H1 (cell line): ENCODE measurements at regions not wholly inside any gene's neighbourhood (a gene's known extent, or its start where the extent isn't known, plus 50 kb on each side); places are given as distances from the start of the nearest gene placed in this dataset.

Experiments
- CTCF ChIA-PET: fragments of 300-600 bp; sonication (Branson Sonifier 250); formaldehyde crosslinking; loops from one replicate; lab custom pipeline; 2021; ENCODE audit not compliant: partially characterized antibody; lab: Charles Lee
- POLR2A ChIA-PET: fragments of 300-600 bp; sonication (Branson Sonifier 250); formaldehyde crosslinking; loops from one replicate; lab custom pipeline; 2021; ENCODE audit warnings: inconsistent platforms; ENCODE audit not compliant: partially characterized antibody; lab: Charles Lee
- DNase-seq, 2 experiments: peaks; one replicate each; pipeline versions ENCODE4 v3.0.0 to v3.0.0-alpha.2; 2010 to 2022; ENCODE audit warnings: low spot score in 2 of 2, low read depth in 1 of 2, mixed read lengths in 1 of 2
- FAIRE-seq: peaks from 2 replicates; lab custom pipeline; 2011; peaks lifted over from hg19 to GRCh38; lab: Jason Lieb, UNC
- H2AFZ ChIP-seq: 2 replicates; pipeline ENCODE4 v1.8.1; 2012; ENCODE audit warnings: low read length, inconsistent platforms
- H2AK5ac ChIP-seq: 2 replicates; pipeline ENCODE4 v1.6.1; 2013; ENCODE audit warnings: low read depth, low read length
- H2BK120ac ChIP-seq: replicated peaks from 2 replicates; pipeline ENCODE3; 2013; ENCODE audit warnings: low read depth, low read length, inconsistent platforms
- H2BK12ac ChIP-seq: 2 replicates; pipeline ENCODE4 v1.6.1; 2013; ENCODE audit warnings: low read depth, low read length
- H2BK15ac ChIP-seq: 2 replicates; pipeline ENCODE4 v1.6.1; 2013; ENCODE audit warnings: low read length
- H2BK20ac ChIP-seq: 2 replicates; pipeline ENCODE4 v1.6.1; 2013; ENCODE audit warnings: low read length
- H2BK5ac ChIP-seq: 2 replicates; pipeline ENCODE4 v1.6.1; 2013; ENCODE audit warnings: low read depth, low read length
- H3K14ac ChIP-seq: 2 replicates; pipeline ENCODE4 v1.6.1; 2013; ENCODE audit warnings: inconsistent platforms; ENCODE audit not compliant: insufficient read length
- H3K18ac ChIP-seq: 2 replicates; pipeline ENCODE4 v1.6.1; 2013; ENCODE audit warnings: low read length; ENCODE audit errors: extremely low read depth
- H3K23ac ChIP-seq: 2 replicates; pipeline ENCODE4 v1.6.1; 2013; ENCODE audit warnings: inconsistent platforms; ENCODE audit not compliant: insufficient read length
- H3K23me2 ChIP-seq: 2 replicates; pipeline ENCODE4 v1.6.1; 2013; ENCODE audit warnings: low read depth, low read length
- H3K27ac ChIP-seq: 2 replicates; pipeline ENCODE4 v1.6.1; 2011; ENCODE audit warnings: low read depth, low read length, inconsistent platforms
- H3K27me3 ChIP-seq, 4 experiments: replicated peaks in 1 of 4; 1 replicate in 1 of 4; 2 replicates in 3 of 4; pipeline versions ENCODE4 v1.6.1 to v1.8.1; 2011 to 2013; ENCODE audit warnings: low read length in 3 of 4, mild to moderate bottlenecking in 3 of 4, inconsistent platforms in 2 of 4, mixed read lengths in 2 of 4, moderate library complexity in 1 of 4; ENCODE audit not compliant: control insufficient read depth in 3 of 4, insufficient read depth in 3 of 4; ENCODE audit errors: extremely low read depth in 1 of 4
- H3K36me3 ChIP-seq, 4 experiments: 2 replicates each; pipeline versions ENCODE4 v1.6.1 to v1.8.1; 2011 to 2013; ENCODE audit warnings: mild to moderate bottlenecking in 4 of 4, low read length in 3 of 4, moderate library complexity in 2 of 4, control low read depth in 1 of 4, inconsistent platforms in 1 of 4; ENCODE audit not compliant: insufficient read depth in 4 of 4, control insufficient read depth in 2 of 4
- H3K4ac ChIP-seq: replicated peaks from 2 replicates; pipeline ENCODE3; 2013; ENCODE audit warnings: low read length, low read depth, mixed read lengths, inconsistent platforms; ENCODE audit not compliant: insufficient read length
- H3K4me1 ChIP-seq, 4 experiments: replicated peaks in 1 of 4; 1 replicate in 1 of 4; 2 replicates in 3 of 4; pipeline versions ENCODE4 v1.6.1 to v1.8.1; 2011 to 2013; ENCODE audit warnings: low read length in 3 of 4, inconsistent platforms in 2 of 4, mixed read lengths in 1 of 4; ENCODE audit not compliant: insufficient read depth in 4 of 4, control insufficient read depth in 3 of 4
- H3K4me2 ChIP-seq, 2 experiments: 2 replicates each; pipeline versions ENCODE4 v1.6.1 to v1.8.1; 2011 to 2013; ENCODE audit warnings: low read depth in 2 of 2, low read length in 2 of 2, control low read depth in 1 of 2, inconsistent platforms in 1 of 2, mild to moderate bottlenecking in 1 of 2; ENCODE audit not compliant: insufficient read depth in 1 of 2
- H3K4me3 ChIP-seq, 4 experiments: fragments of 200-600, 300-600 bp in 1 of 4; sonication (generic), shearing (Covaris generic), sonication (Bioruptor Twin) in 1 of 4; 2 replicates each; pipeline versions ENCODE4 v1.5.1 to v1.8.1; 2011 to 2016; ENCODE audit warnings: low read length in 4 of 4, low read depth in 3 of 4, control low read depth in 2 of 4, inconsistent platforms in 2 of 4, mild to moderate bottlenecking in 2 of 4, mixed read lengths in 1 of 4, moderate library complexity in 1 of 4; ENCODE audit not compliant: insufficient read depth in 2 of 4; ENCODE audit errors: extremely low read depth in 1 of 4
- H3K56ac ChIP-seq: replicated peaks from 2 replicates; pipeline ENCODE3; 2013; ENCODE audit warnings: low read depth, mild to moderate bottlenecking, mixed read lengths, low read length, inconsistent platforms; ENCODE audit not compliant: insufficient read length
- H3K79me1 ChIP-seq: 2 replicates; pipeline ENCODE4 v1.6.1; 2013; ENCODE audit warnings: low read depth, low read length, control low read depth
- H3K79me2 ChIP-seq, 2 experiments: 2 replicates each; pipeline versions ENCODE4 v1.6.1 to v1.8.1; 2012 to 2013; ENCODE audit warnings: low read length in 2 of 2, mild to moderate bottlenecking in 2 of 2, inconsistent platforms in 1 of 2; ENCODE audit not compliant: insufficient read depth in 2 of 2, control insufficient read depth in 1 of 2
- H3K9ac ChIP-seq, 4 experiments: replicated peaks in 1 of 4; 1 replicate in 1 of 4; 2 replicates in 3 of 4; pipeline versions ENCODE4 v1.6.1 to v1.8.1; 2011 to 2013; ENCODE audit warnings: low read depth in 3 of 4, low read length in 3 of 4, control low read depth in 2 of 4, mild to moderate bottlenecking in 2 of 4, moderate library complexity in 2 of 4, inconsistent platforms in 1 of 4; ENCODE audit errors: extremely low read depth in 1 of 4
- H3K9me3 ChIP-seq, 2 experiments: 2 replicates each; pipeline versions ENCODE4 v1.6.1 to v1.8.1; 2012 to 2013; ENCODE audit warnings: mild to moderate bottlenecking in 2 of 2, moderate library complexity in 2 of 2, control low read depth in 1 of 2, inconsistent platforms in 1 of 2, low read depth in 1 of 2, low read length in 1 of 2, mixed read lengths in 1 of 2; ENCODE audit not compliant: insufficient read depth in 2 of 2
- H4K20me1 ChIP-seq, 2 experiments: replicated peaks in 1 of 2; 2 replicates each; pipeline versions ENCODE3 to v1.8.1; 2011 to 2013; ENCODE audit warnings: inconsistent platforms in 2 of 2, low read length in 2 of 2, mild to moderate bottlenecking in 1 of 2; ENCODE audit not compliant: insufficient read depth in 2 of 2, control insufficient read depth in 1 of 2
- H4K5ac ChIP-seq: 2 replicates; pipeline ENCODE4 v1.6.1; 2013; ENCODE audit warnings: low read length, low read depth, mixed read lengths, inconsistent platforms; ENCODE audit not compliant: insufficient read length
- H4K8ac ChIP-seq: 2 replicates; pipeline ENCODE4 v1.8.0; 2013; ENCODE audit warnings: mild to moderate bottlenecking, moderate library complexity, low read length, inconsistent platforms; ENCODE audit not compliant: insufficient read depth; ENCODE audit errors: extremely low read depth
- H4K91ac ChIP-seq: replicated peaks from 2 replicates; pipeline ENCODE3; 2013; ENCODE audit warnings: low read length, mixed read lengths, inconsistent platforms; ENCODE audit not compliant: insufficient read length
- CTCF ChIP-seq, 3 experiments: IDR thresholded peaks; 1 replicate in 2 of 3; 2 replicates in 1 of 3; pipeline versions ENCODE4 v1.5.1 to v1.6.1; 2011; ENCODE audit warnings: low read length in 3 of 3, mild to moderate bottlenecking in 3 of 3, inconsistent platforms in 2 of 3, low read depth in 1 of 3, moderate library complexity in 1 of 3; ENCODE audit not compliant: insufficient read depth in 1 of 3; ENCODE audit errors: control extremely low read depth in 1 of 3
- EZH2 ChIP-seq: fragments of 200-600 bp; sonication (generic); IDR thresholded peaks from 2 replicates; pipeline ENCODE4 v1.7.1; 2012; ENCODE audit warnings: low read depth, mild to moderate bottlenecking, moderate library complexity, low read length, inconsistent platforms; ENCODE audit not compliant: severe bottlenecking
- HDAC2 ChIP-seq, 2 experiments: fragments of 300-600 bp in 1 of 2; sonication (generic) in 1 of 2; IDR thresholded peaks; 2 replicates each; pipeline ENCODE4 v1.6.1; 2011 to 2012; ENCODE audit warnings: low read depth in 2 of 2, low read length in 2 of 2, mild to moderate bottlenecking in 2 of 2, moderate library complexity in 2 of 2, borderline replicate concordance in 1 of 2, inconsistent platforms in 1 of 2
- RAD21 ChIP-seq, 2 experiments: IDR thresholded peaks in 1 of 2; conservative IDR thresholded peaks in 1 of 2; 2 replicates each; pipeline ENCODE4 v1.6.1; 2011; ENCODE audit warnings: low read depth in 2 of 2, low read length in 2 of 2, improper control_type of control experiment in 1 of 2, inconsistent platforms in 1 of 2, mild to moderate bottlenecking in 1 of 2, moderate library complexity in 1 of 2
- SRF ChIP-seq: IDR thresholded peaks from 2 replicates; pipeline ENCODE4 v1.6.1; 2011; ENCODE audit warnings: mild to moderate bottlenecking, low read depth, low read length, moderate library complexity
- WGBS, 2 experiments: shearing (Covaris generic) in 1 of 2; methylation state at CpG; one replicate each; pipeline versions ENCODE4 v1.1.6 to v1.1.7; 2013 to 2015; ENCODE audit warnings: low lambda C conversion rate in 2 of 2, mixed read lengths in 2 of 2, inconsistent platforms in 1 of 2, low coverage in 1 of 2, missing lambda C conversion rate in 1 of 2; ENCODE audit not compliant: insufficient replicate concordance in 2 of 2, insufficient coverage in 1 of 2, insufficient read length in 1 of 2; ENCODE audit errors: extremely low coverage in 1 of 2, missing lambda C conversion rate in 1 of 2; 5-methylcytosine and 5-hydroxymethylcytosine counted together

- no peak overlapping the region for H3K23ac ChIP-seq
- no peak overlapping the region for H2BK5ac ChIP-seq
- no peaks in the 10 kb centered on the region for H3K4me1 ChIP-seq
- DNase-seq (peak; percentile 7 to 62), FAIRE-seq (no peak)
- no peak overlapping the region for H3K4ac ChIP-seq
- no peak overlapping the region for H3K18ac ChIP-seq
- H3K4me3 ChIP-seq: no peak overlapping the region
- H3K27ac ChIP-seq: no peak overlapping the region
- no peak overlapping the region for H3K9ac ChIP-seq
- no peak overlapping the region for H2BK15ac ChIP-seq
- no peak overlapping the region for H2BK12ac ChIP-seq
- no peaks in the 10 kb centered on the region for H3K9me3 ChIP-seq
- H3K23me2 ChIP-seq: no peaks in the 10 kb centered on the region; the same call in 1 of the 2 replicates
- no peaks in the 10 kb centered on the region for H4K20me1 ChIP-seq
- no peak overlapping the region; the same call in 1 of the 2 replicates for H2BK20ac ChIP-seq
- H4K8ac ChIP-seq: no peak overlapping the region
- H4K5ac ChIP-seq: no peak overlapping the region
- 72% methylated on average over 2 of the region's 2 CpGs; no CpG with 5 or more reads in 1 of the 2 experiments for WGBS, 2 experiments
- H3K27me3 ChIP-seq: no peaks in the 10 kb centered on the region
- no peak overlapping the region for H2AK5ac ChIP-seq
- H3K79me2 ChIP-seq: no peaks in the 10 kb centered on the region
- H3K79me1 ChIP-seq: no peaks in the 10 kb centered on the region
- no peak overlapping the region for H3K56ac ChIP-seq
- H4K91ac ChIP-seq: no peak overlapping the region
- H2AFZ ChIP-seq: no peak overlapping the region
- CTCF ChIA-PET: interaction anchor here (0.7 to 1.7 kb wide), 5 partner anchors 27 to 795 kb away, joined by 3 to 4 read pairs (median 3); no protein-coding TSS in a partner anchor
- no peak overlapping the region for H3K4me2 ChIP-seq
- H3K14ac ChIP-seq: no peak overlapping the region
- POLR2A ChIA-PET: no interaction called here
- TF ChIP-seq SRF (no peak), CTCF (IDR thresholded peaks at IDR 0.05; ENCODE audit: control extremely low read depth in 1 of 3, insufficient read depth in 1 of 3, low read depth in 1 of 3, low read length in 3 of 3) (peak; percentile 58 to 70 (median 64)), HDAC2 (IDR thresholded peaks at IDR 0.05; ENCODE audit: borderline replicate concordance in 1 of 2, low read depth in 2 of 2, low read length in 2 of 2) (no peak), RAD21 (IDR thresholded peaks at IDR 0.05 in 1 of 2, conservative IDR thresholded peaks at IDR 0.05 in 1 of 2; ENCODE audit: low read depth in 2 of 2, low read length in 2 of 2) (peak; percentile 88 to 91), EZH2 (no peak)
- TF ChIP-seq, all 59 proteins: peak for 2
- H3K36me3 ChIP-seq: no peaks in the 10 kb centered on the region
- no peak overlapping the region for H2BK120ac ChIP-seq
Measured at GRCh38 chr14:85131226-85131922, 398.6 kb upstream of the FLRT2 start.
